ENCODE measurements at regions not wholly inside any gene's neighbourhood (a gene's known extent, or its start where the extent isn't known, plus 50 kb on each side); places are given as distances from the start of the nearest gene placed in this dataset.

DNA sequence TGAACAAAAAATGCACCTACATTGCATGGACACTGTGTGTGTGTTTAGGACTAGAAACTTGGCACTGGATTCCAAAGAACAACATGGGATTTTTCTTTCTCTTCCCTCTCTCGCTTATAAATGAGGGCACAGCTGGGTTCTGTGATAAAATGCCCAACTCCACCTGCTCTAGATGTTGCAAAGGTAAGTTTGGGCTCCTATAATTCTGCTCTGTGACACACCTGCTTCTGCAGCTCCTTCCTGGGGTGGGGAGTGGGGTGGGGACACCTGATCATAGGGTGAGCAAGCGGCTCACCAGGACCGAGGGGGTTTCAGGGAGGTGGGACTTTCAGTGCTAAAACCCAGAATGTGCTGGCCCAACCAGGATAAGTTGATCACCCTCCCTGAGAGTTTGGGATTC lies 104.3 kb downstream of the AXIN2 start:
- TF ChIP-seq, protein P1, sequence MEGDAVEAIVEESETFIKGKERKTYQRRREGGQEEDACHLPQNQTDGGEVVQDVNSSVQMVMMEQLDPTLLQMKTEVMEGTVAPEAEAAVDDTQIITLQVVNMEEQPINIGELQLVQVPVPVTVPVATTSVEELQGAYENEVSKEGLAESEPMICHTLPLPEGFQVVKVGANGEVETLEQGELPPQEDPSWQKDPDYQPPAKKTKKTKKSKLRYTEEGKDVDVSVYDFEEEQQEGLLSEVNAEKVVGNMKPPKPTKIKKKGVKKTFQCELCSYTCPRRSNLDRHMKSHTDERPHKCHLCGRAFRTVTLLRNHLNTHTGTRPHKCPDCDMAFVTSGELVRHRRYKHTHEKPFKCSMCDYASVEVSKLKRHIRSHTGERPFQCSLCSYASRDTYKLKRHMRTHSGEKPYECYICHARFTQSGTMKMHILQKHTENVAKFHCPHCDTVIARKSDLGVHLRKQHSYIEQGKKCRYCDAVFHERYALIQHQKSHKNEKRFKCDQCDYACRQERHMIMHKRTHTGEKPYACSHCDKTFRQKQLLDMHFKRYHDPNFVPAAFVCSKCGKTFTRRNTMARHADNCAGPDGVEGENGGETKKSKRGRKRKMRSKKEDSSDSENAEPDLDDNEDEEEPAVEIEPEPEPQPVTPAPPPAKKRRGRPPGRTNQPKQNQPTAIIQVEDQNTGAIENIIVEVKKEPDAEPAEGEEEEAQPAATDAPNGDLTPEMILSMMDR (IDR thresholded peaks at IDR 0.05; ENCODE audit: low read depth, low read length): no peak
- Histone ChIP-seq H3K9me3 (no peaks in the 10 kb centered on the region), H3K27me3 (peaks cover 4% of the 10 kb centered on the region), H3K4me1 (no peaks in the 10 kb centered on the region), H3K4me3 (ENCODE audit: low read depth, low read length) (no peak overlapping the region), H3K36me3 (no peaks in the 10 kb centered on the region)
- no peak for DNase-seq

DNA sequence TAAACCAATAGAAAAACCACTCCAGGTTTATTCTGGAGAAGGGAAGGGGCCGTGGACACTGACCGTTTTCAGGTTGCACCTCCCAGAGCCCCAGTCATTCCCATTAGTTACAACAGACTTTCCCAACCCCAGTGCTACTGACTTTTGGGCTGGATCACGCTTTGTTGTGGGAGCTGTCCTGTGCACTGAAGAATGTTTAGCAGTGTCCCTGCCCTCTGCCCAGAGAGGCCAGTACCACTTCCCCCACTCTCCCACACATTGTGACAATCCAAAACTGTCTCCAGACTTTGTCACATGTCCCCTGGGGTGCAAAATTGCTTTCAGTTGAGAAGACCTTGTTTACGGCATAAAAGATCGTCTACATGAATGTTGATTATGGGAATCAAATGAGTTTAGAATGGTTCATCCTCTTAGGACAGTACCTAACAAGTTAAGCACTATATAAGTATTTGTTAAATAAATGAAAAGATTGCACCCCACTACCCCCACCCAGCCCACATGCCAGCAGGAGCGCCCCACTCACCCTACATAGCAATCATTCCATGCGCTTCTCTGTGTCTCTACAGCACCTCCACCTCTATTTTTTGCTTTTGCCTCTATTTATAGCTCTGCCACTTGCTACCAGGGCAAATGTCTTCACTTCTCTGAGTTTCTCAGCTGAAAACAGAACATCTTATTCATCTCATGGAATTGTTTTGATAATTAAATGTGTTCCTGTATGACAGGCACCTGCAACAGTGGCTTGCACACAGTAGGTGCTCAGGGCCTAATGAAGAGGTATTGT lies 104.9 kb downstream of the AXIN2 start:
- no peak for DNase-seq
- TF ChIP-seq, protein P1 (IDR thresholded peaks at IDR 0.05; ENCODE audit: low read depth, low read length): no peak
- peaks cover 4% of the 10 kb centered on the region for H3K27me3 ChIP-seq

DNA sequence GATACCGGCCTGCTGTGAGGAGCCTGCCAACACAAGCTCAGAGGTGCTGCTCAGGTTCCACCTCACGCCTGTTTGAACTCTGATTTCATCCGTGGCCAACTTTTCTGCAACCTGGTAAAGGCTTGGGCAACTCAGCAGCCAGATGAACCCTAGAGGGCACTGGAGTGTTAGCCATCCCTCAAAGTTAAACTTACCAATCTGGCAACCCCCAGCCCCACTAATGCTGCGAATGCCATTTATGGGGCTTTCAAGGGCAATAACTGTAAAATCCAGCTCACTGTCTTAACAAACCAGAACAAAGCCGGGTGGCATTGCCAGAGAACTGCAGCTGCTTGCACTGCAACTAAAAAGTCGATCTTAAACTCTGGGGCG lies 105.5 kb downstream of the AXIN2 start:
- Histone ChIP-seq H3K9me3 (no peaks in the 10 kb centered on the region), H3K4me1 (no peaks in the 10 kb centered on the region), H3K36me3 (no peaks in the 10 kb centered on the region), H3K4me3 (ENCODE audit: low read depth, low read length) (no peak overlapping the region), H3K27me3 (peaks cover 4% of the 10 kb centered on the region)
- TF ChIP-seq, protein P1 (IDR thresholded peaks at IDR 0.05; ENCODE audit: low read depth, low read length): peak; percentile 27; the same call in 1 of the 2 replicates
- no peak for DNase-seq

More for the DNA sequence above, 104.9 kb downstream of the AXIN2 start:
- Histone ChIP-seq H3K36me3 (no peaks in the 10 kb centered on the region), H3K9me3 (no peaks in the 10 kb centered on the region), H3K4me3 (ENCODE audit: low read depth, low read length) (no peak overlapping the region), H3K4me1 (no peaks in the 10 kb centered on the region)

DNA sequence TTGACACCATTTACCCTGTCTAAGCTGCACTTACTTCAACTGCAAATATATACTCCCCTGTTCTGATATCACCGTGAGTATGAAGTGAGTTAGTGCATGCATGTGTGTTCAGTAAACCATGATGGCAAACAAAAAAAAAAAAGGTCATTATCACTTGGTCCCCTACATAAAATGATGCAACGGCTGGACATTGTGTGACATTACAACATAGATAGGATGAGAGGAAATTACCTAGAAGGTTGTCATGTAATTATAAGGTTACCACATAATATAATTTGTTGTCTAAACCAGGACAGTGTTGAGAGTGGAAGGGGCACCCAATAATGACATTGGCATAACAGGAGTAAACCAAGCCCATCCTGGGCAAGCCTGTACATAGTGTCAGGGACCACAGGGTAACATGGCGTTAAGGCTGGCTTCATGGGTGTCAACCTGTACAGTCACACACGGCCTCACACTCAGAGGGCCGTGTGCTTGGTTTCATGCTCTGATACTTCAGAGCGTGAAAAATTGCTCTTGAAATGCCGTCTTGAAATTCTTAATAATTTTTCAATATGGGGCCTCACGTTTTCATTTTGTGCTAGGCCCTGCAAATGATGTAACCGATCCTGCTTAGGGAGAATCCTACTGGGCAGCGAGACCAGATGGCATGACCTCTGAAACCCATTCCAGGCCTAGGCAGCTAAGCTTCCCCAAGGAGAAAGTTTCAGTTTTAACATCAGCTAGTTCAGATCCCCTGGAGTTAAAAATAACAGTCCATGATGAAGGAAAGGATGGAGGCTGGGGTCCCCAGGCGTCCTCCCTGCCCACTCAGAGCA lies 106.1 kb downstream of the AXIN2 start:
- H3K36me3 ChIP-seq: no peaks in the 10 kb centered on the region
- TF ChIP-seq, protein P1 (IDR thresholded peaks at IDR 0.05; ENCODE audit: low read depth, low read length): no peak

DNA sequence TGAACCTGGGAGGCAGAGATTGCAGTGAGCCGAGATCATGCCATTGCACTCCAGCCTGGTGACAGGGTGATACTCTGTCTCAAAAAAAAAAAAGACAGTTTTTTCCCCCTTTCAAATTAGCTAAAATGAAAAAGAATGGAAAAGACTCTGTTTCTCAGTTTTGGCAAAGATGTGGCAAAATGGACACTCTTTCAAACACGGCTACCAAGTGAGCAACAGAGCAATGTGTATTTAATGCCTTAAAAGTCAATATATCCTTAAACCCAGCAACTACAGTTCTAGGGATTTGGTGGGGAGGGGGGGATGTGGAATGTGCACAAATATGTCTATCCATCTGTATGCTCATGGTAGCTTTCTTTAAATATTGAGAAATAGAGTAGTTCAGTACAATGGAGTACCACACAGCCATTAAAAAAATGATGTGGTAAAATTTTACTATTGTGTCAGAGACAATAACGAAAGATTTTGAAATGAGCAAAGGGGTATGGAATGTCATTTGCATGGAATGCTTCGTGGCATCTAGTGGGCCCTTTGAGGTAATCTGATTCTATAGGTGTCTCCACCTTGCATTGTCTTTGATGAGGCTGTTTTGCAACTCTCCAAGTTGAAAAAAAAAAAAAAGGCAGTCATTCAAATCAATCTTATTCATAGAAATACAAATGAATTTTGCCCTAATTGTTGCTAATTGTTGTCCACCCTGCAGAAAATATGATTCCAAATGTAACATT lies 108.1 kb downstream of the AXIN2 start:
- Histone ChIP-seq H3K36me3 (no peaks in the 10 kb centered on the region), H3K27me3 (no peaks in the 10 kb centered on the region; the same call in 1 of the 2 replicates), H3K9me3 (no peaks in the 10 kb centered on the region), H3K4me3 (ENCODE audit: low read depth, low read length) (no peak overlapping the region), H3K4me1 (no peaks in the 10 kb centered on the region)
- no peak for DNase-seq
- TF ChIP-seq, protein P1 (IDR thresholded peaks at IDR 0.05; ENCODE audit: low read depth, low read length): no peak

More for the DNA sequence above, 106.1 kb downstream of the AXIN2 start:
- H3K4me1 ChIP-seq: no peaks in the 10 kb centered on the region
- DNase-seq: no peak
- H3K9me3 ChIP-seq: no peaks in the 10 kb centered on the region
- H3K4me3 ChIP-seq (ENCODE audit: low read depth, low read length): no peak overlapping the region
- H3K27me3 ChIP-seq: peaks cover 4% of the 10 kb centered on the region
